WTC11 (cell line): ENCODE measurements at regions not wholly inside any gene's neighbourhood (a gene's known extent, or its start where the extent isn't known, plus 50 kb on each side); places are given as distances from the start of the nearest gene placed in this dataset.

ENCODE experiments used
- ATAC-seq: fragments of 200-7000 bp; cut with Tn5 transposase; 2 replicates; pipeline ENCODE4 v1.10.0; 2021; ENCODE audit warnings: mild to moderate bottlenecking, moderate library complexity
- CTCF ChIA-PET: fragments of 300-600 bp; sonication (Branson Sonifier 250); formaldehyde crosslinking; loops from one replicate; lab custom pipeline; 2021; ENCODE audit warnings: antibody characterized with exemption; lab: Charles Lee
- POLR2A ChIA-PET: fragments of 350-600 bp; sonication (Branson Sonifier 250); formaldehyde crosslinking; loops from one replicate; lab custom pipeline; 2021; ENCODE audit warnings: antibody characterized with exemption; lab: Charles Lee
- DNase-seq: peaks from one replicate; pipeline ENCODE4 v3.0.0; 2021; ENCODE audit warnings: low spot score
- H3K27ac Mint-ChIP-seq: 2 replicates; pipeline ENCODE4 v1.8.0; 2021; ENCODE audit warnings: mixed read lengths
- H3K27me3 Mint-ChIP-seq: 2 replicates; pipeline ENCODE4 v1.8.0; 2021; ENCODE audit warnings: low read depth, mild to moderate bottlenecking, moderate library complexity, mixed read lengths
- H3K36me3 Mint-ChIP-seq: 2 replicates; pipeline ENCODE4 v1.8.0; 2021; ENCODE audit warnings: mixed read lengths
- H3K4me1 Mint-ChIP-seq: 2 replicates; pipeline ENCODE4 v1.8.0; 2022; ENCODE audit warnings: mixed read lengths
- H3K4me3 Mint-ChIP-seq: 2 replicates; pipeline ENCODE4 v1.8.0; 2021; ENCODE audit warnings: mild to moderate bottlenecking, moderate library complexity, mixed read lengths
- H3K9me3 Mint-ChIP-seq: 2 replicates; pipeline ENCODE4 v1.8.0; 2021; ENCODE audit warnings: mixed read lengths
- ARID4B ChIP-seq: sonication (generic); formaldehyde crosslinking; IDR thresholded peaks from 2 replicates; pipeline ENCODE4 v1.8.0; 2023; ENCODE audit warnings: missing genetic modification reagents, mild to moderate bottlenecking, borderline replicate concordance
- ATF6 ChIP-seq: sonication (generic); formaldehyde crosslinking; IDR thresholded peaks from 2 replicates; pipeline ENCODE4 v1.8.1; 2023; ENCODE audit warnings: mild to moderate bottlenecking, missing genetic modification reagents
- CREM ChIP-seq: sonication (generic); formaldehyde crosslinking; IDR thresholded peaks from 2 replicates; pipeline ENCODE4 v1.8.1; 2022; ENCODE audit warnings: mild to moderate bottlenecking, missing genetic modification reagents, moderate library complexity
- CTCF ChIP-seq: fragments of 200-600 bp; IDR thresholded peaks from 2 replicates; pipeline ENCODE4 v1.8.0; 2022; ENCODE audit warnings: antibody characterized with exemption
- E2F5 ChIP-seq: sonication (generic); formaldehyde crosslinking; IDR thresholded peaks from 2 replicates; pipeline ENCODE4 v1.8.1; 2022; ENCODE audit warnings: mild to moderate bottlenecking, moderate library complexity, missing genetic modification reagents
- ESRRA ChIP-seq: sonication (generic); formaldehyde crosslinking; IDR thresholded peaks from 2 replicates; pipeline ENCODE4 v1.8.1; 2022; ENCODE audit warnings: mild to moderate bottlenecking, missing genetic modification reagents, borderline replicate concordance
- FOXK1 ChIP-seq: sonication (generic); formaldehyde crosslinking; IDR thresholded peaks from 2 replicates; pipeline ENCODE4 v1.8.0; 2022; ENCODE audit warnings: mild to moderate bottlenecking, moderate library complexity, missing genetic modification reagents
- GABPB1 ChIP-seq: sonication (generic); formaldehyde crosslinking; IDR thresholded peaks from 2 replicates; pipeline ENCODE4 v1.8.1; 2023; ENCODE audit warnings: mild to moderate bottlenecking, missing genetic modification reagents
- GTF2I ChIP-seq: fragments of 250-450 bp; sonication (Bioruptor Pico); conservative IDR thresholded peaks from 2 replicates; pipeline ENCODE4 v1.4.0; 2021; ENCODE audit warnings: mild to moderate bottlenecking
- JUN ChIP-seq: sonication (generic); formaldehyde crosslinking; IDR thresholded peaks from 2 replicates; pipeline ENCODE4 v1.8.0; 2023; ENCODE audit warnings: mild to moderate bottlenecking, missing genetic modification reagents
- PRDM15 ChIP-seq: sonication (generic); formaldehyde crosslinking; IDR thresholded peaks from 2 replicates; pipeline ENCODE4 v1.8.0; 2022; ENCODE audit warnings: missing genetic modification reagents
- PRRX2 ChIP-seq: fragments of 250-450 bp; sonication (Bioruptor Pico); IDR thresholded peaks from 2 replicates; pipeline ENCODE4 v1.8.0; 2021; ENCODE audit warnings: mild to moderate bottlenecking
- RORB ChIP-seq: fragments of 250-450 bp; sonication (Bioruptor Pico); IDR thresholded peaks from 2 replicates; pipeline ENCODE4 v1.9.0; 2021; ENCODE audit warnings: mild to moderate bottlenecking
- STAT6 ChIP-seq: sonication (generic); formaldehyde crosslinking; conservative IDR thresholded peaks from 2 replicates; pipeline ENCODE4 v1.8.1; 2023; ENCODE audit warnings: mild to moderate bottlenecking, low read depth, missing genetic modification reagents, moderate library complexity
- TEAD1 ChIP-seq: sonication (generic); formaldehyde crosslinking; IDR thresholded peaks from 2 replicates; pipeline ENCODE4 v1.8.0; 2022; ENCODE audit warnings: mild to moderate bottlenecking, missing genetic modification reagents
- ZBTB21 ChIP-seq: sonication (generic); formaldehyde crosslinking; IDR thresholded peaks from 2 replicates; pipeline ENCODE4 v1.8.1; 2023; ENCODE audit warnings: mild to moderate bottlenecking, missing genetic modification reagents, borderline replicate concordance
- ZNF281 ChIP-seq: sonication (generic); formaldehyde crosslinking; IDR thresholded peaks from 2 replicates; pipeline ENCODE4 v1.8.0; 2023; ENCODE audit warnings: mild to moderate bottlenecking, missing genetic modification reagents
- ZNF416 ChIP-seq: fragments of 250-450 bp; sonication (Bioruptor Pico); IDR thresholded peaks from 2 replicates; pipeline ENCODE4 v1.9.0; 2021; ENCODE audit warnings: mild to moderate bottlenecking, inconsistent platforms

- TF ChIP-seq ZNF281 (CRISPR knock-in tag) (no peak), ATF6 (CRISPR knock-in tag) (no peak), GTF2I (no peak), GABPB1 (CRISPR knock-in tag) (no peak), ZNF416 (no peak), ARID4B (no peak), CREM (CRISPR knock-in tag) (no peak), ZBTB21 (CRISPR knock-in tag) (no peak), ESRRA (CRISPR knock-in tag) (no peak), STAT6 (CRISPR knock-in tag) (no peak)
These were observed 205.3 kb downstream of the MZT1 start (continued) for GRCh38 chr13:72521940-72522661.

- Mint-ChIP-seq H3K9me3 (no peaks in the 10 kb centered on the region), H3K4me1 (no peaks in the 10 kb centered on the region; the same call in 1 of the 2 replicates), H3K36me3 (no peaks in the 10 kb centered on the region), H3K4me3 (no peak overlapping the region), H3K27ac (no peak overlapping the region), H3K27me3 (no peaks in the 10 kb centered on the region)
- ChIA-PET CTCF (no interaction called here), POLR2A (no interaction called here)
- DNase-seq (no peak), ATAC-seq (no peak)
- no peak for TF ChIP-seq RORB (CRISPR knock-in tag)
- no peak for TF ChIP-seq JUN (CRISPR knock-in tag)
- no peak for TF ChIP-seq PRRX2 (CRISPR knock-in tag)
- TF ChIP-seq PRDM15 (CRISPR knock-in tag): no peak
- no peak for TF ChIP-seq FOXK1 (CRISPR knock-in tag)
- TF ChIP-seq E2F5 (CRISPR knock-in tag): no peak
- no peak for TF ChIP-seq TEAD1 (CRISPR knock-in tag)
- TF ChIP-seq CTCF: no peak
These were observed 213.3 kb downstream of the MZT1 start for GRCh38 chr13:72514146-72514545.
